Stimulated activated CD4-positive, alpha-beta T cell treated with anti-CD3 and anti-CD28 coated beads, Interleukin-1b, Interleukin-23, amount 100 ng/mL, for 48 hours (primary cell): ENCODE measurements at regions not wholly inside any gene's neighbourhood (a gene's known extent, or its start where the extent isn't known, plus 50 kb on each side); places are given as distances from the start of the nearest gene placed in this dataset.
A peak's percentile ranks its signal among the peaks of the same experiment; 100 is the strongest.

Experiments
- DNase-seq: peaks from one replicate; pipeline ENCODE4 v3.0.0-alpha.2; 2020

- DNase-seq, result no peak
Observed at GRCh38 chr14:54322701-54323337, 74.0 kb upstream of the CDKN3 start.

DNA sequence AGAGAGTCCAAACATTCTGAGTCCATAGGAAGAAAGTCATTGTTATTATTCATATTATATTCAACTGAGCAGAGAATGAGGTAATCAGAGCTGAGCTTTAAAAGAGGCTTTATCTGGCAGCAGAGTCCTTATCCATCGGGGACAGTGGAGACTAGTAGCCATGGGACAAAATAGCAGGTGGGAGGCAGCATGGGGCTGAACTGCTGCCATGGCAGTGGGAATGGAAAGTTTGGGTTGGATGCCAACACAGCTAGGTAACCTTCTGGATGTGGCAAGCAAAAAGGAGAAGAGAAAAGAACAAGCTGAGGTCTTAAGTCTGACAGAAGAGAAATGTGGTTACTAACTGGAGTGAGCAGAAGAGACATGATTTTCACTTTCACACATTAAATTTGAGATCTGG lies 71.0 kb upstream of the CDKN3 start:
- DNase-seq, result no peak

DNA sequence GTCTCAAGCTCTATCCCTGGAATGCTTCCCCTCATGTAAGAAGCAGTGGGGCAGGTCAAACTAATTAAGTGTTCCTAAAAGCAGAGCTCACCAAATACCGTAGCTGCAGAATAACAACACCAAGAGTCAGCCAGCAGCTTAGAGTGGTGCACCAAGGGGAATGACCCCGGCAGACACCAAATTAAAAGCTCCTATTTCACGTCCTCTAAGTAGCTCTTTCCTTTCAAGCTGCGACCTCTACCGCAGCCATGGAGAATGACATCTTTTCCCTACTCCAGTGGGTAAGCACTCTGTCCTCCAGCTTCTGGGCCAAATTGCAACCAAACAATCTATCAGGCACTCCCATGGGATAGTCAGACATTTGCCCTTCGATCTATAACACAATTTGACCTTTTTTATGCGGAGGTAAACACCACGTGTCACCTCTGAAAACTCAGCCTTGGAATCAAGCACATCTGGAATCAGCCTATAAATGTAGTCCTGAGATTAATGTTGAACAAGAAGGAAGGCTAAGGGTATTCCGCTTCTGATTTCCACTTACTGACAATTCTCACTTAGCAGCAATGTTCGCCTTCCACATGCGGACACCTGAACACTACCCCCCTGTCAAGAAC lies 67.6 kb upstream of the CDKN3 start:
- DNase-seq, result peak; percentile 3

- DNase-seq, result no peak
Observed at GRCh38 chr14:54330876-54331275, 65.9 kb upstream of the CDKN3 start.

- DNase-seq, result no peak
Observed at GRCh38 chr14:54331516-54331915, 65.3 kb upstream of the CDKN3 start.

GRCh38 chr14:54332490-54332889 lies 64.3 kb upstream of the CDKN3 start:
- DNase-seq, result no peak

DNA sequence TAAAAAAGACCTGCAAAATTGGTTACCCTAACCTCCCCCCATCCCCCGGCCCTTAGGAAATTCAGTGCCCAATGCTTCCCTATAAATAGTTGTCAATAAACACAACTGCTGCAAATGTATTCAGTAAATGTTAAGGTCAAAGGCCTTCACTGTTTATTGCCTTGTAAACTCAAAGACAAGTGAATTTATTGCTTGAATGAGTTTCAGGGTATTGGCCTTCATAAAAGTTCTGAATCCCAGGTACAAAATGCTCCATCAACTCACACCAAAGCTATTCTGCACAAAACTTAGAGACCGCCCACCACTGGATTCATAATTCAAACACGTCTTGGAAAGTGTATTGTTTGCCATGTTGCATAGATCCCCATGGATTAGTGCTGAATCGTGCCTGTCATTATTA lies 63.3 kb upstream of the CDKN3 start:
- DNase-seq, result no peak

- no peak for DNase-seq
Observed at GRCh38 chr14:54335569-54336155, 61.1 kb upstream of the CDKN3 start.

DNA sequence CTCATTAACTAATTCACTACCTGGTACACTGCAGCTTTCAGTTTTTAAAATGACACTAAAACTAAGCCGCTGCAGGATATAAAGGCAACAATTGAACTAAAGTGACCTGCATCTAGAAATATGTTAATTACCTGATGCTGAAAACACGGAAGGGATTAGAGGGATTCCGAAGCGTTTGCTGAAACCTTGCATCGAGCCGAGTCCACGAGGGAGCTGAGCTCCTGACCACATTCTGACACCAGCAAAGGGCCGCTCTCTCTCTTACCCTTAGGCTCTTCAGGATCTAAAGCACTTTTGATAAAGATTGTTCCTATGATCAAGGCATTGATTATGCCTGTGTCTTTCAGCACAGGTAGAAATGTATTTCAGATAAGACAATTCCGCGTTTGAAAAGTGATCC lies 59.5 kb upstream of the CDKN3 start:
- DNase-seq, result no peak

GRCh38 chr14:54338696-54339317 lies 58.0 kb upstream of the CDKN3 start:
- no peak for DNase-seq

- DNase-seq, result no peak
Observed at GRCh38 chr14:54339771-54340170, 57.0 kb upstream of the CDKN3 start.

DNA sequence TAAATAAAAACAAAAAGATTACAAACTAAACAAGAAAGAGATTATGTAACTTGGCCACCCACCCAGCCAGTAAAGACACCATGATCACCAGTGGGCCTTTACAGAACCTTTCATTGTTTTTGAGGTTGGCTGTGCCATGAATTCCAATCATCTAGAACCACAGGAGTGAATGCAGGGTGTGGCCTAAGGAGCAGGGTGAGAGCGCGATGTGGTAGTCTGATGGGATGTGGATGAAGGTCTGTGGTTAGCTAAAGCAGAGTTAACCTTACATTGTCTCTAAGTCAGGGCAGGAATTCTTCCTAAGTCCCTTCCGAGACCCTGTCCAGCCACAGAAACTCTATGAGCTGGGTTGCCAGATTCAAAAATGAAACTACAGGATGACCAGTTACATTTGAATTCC lies 54.0 kb upstream of the CDKN3 start:
- no peak for DNase-seq

DNA sequence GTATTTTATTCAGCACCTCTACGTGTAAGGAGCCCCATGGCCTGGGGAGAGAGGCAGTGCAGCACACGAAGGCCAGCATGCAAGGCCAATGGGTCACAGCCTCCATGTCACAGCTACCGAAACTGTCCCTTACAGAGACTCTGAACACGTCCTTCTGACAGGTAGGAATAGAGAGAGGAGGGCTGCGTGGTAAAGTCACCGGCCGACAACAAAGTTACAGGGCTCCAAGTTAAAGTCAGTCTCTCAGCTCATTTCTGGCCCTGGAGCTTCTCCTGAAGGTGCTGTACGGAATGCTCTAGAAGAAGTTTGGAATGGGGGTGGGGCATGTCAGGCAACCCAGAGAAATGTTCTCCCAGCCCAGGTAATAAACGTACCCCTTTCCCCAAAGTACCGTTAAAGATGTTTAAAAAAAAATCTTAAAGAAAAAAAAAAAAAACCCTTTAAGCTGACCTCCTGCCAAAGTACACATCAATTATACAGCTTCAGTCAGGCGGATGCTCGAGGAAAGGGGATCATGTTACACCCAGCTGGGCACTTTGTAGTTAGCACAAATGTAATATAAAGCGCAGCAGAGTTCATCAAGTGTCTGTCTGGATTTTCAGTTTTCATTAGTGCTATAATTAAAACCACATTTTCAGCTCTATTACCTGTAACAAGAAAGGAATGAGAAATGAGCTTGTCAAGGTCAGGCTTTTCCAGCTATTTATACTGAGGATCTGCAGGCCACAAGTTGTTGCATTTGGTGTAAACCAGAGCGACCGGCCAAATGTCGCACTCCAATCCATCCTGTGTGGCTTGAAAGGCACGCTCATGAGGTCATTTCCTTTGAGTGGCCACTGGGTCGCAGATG lies 53.3 kb upstream of the CDKN3 start:
- DNase-seq, result no peak

GRCh38 chr14:54344445-54344844 lies 52.4 kb upstream of the CDKN3 start:
- DNase-seq, result no peak

- no peak for DNase-seq
Observed at GRCh38 chr14:54346257-54346656, 50.5 kb upstream of the CDKN3 start.
